ENCODE measurements at regions not wholly inside any gene's neighbourhood (a gene's known extent, or its start where the extent isn't known, plus 50 kb on each side); places are given as distances from the start of the nearest gene placed in this dataset.

DNA sequence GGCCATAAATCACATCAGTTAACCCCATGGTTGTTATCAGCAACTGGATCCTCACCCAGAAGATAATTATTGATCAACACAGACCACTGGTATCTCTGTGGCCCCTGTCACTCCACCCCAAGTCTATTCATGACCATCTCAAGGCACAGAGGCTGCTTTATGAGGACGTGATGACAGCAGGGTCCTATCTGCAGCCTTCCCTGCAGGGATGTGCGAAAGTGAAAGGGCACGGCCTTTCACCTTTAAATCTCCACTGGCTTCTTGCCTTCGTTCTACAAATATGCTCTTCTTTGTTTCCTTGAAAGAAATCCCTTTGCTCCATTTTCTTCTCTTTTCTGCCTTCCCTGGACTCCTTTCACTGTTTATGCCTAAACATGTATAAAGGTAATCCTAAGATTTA is 170.6 kb upstream of the EDNRA start:
- TF ChIP-seq POLR2AphosphoS5 (IDR thresholded peaks at IDR 0.05; ENCODE audit: low read depth, low read length) (no peak), POLR2A (IDR thresholded peaks at IDR 0.05; ENCODE audit: low read depth, low read length) (no peak), TAF1 (IDR thresholded peaks at IDR 0.05; ENCODE audit: borderline replicate concordance, low read depth, low read length) (no peak)

Data from GM12892 (cell line).